Body of pancreas (tissue), 4 donors: ENCODE measurements at regions not wholly inside any gene's neighbourhood (a gene's known extent, or its start where the extent isn't known, plus 50 kb on each side); places are given as distances from the start of the nearest gene placed in this dataset.

Experiments
- ATAC-seq: fragments of 150-250 bp; one replicate; pipeline ENCODE4 v1.9.1; 2016
- DNase-seq, 4 donors: peaks; one replicate each; pipeline ENCODE4 v3.0.0-alpha.2; 2019
- H3K27ac ChIP-seq, 4 donors: fragments of 200-600 bp; sonication (generic); 1 replicate in 3 of 4; 2 replicates in 1 of 4; pipeline versions ENCODE4 v1.5.1 to v1.6.1; 2016 to 2019; ENCODE audit warnings: mild to moderate bottlenecking in 1 of 4, mixed read lengths in 1 of 4, moderate library complexity in 1 of 4
- H3K27me3 ChIP-seq, 2 donors: fragments of 200-600 bp; sonication (generic); one replicate each; pipeline ENCODE4 v1.6.0; 2016; ENCODE audit warnings: mild to moderate bottlenecking in 1 of 2
- H3K36me3 ChIP-seq, 2 donors: fragments of 200-600 bp; sonication (generic); replicated peaks in 1 of 2; 2 replicates each; pipeline ENCODE4 v1.5.1; 2016; ENCODE audit warnings: low read depth in 2 of 2; ENCODE audit not compliant: insufficient read depth in 1 of 2
- H3K4me1 ChIP-seq: fragments of 200-600 bp; sonication (generic); one replicate; pipeline ENCODE4 v1.6.0; 2016
- H3K4me3 ChIP-seq, 2 donors: fragments of 200-600 bp; sonication (generic); 1 replicate in 1 of 2; 2 replicates in 1 of 2; pipeline ENCODE4 v1.5.1; 2016 to 2019
- H3K9me3 ChIP-seq, 3 donors: fragments of 200-600 bp; sonication (generic); 1 replicate in 2 of 3; 2 replicates in 1 of 3; pipeline ENCODE4 v1.5.1; 2016
- POLR2A ChIP-seq, 3 donors: fragments of 450-650 bp; IDR thresholded peaks; one replicate each; pipeline ENCODE4 v1.6.1; 2016; ENCODE audit warnings: antibody characterized with exemption in 3 of 3, mild to moderate bottlenecking in 2 of 3
- WGBS, 2 donors: methylation state at CpG; one replicate each; pipeline ENCODE4 v1.1.5; 2017; 5-methylcytosine and 5-hydroxymethylcytosine counted together
- intact Hi-C: fragments of 100-400 bp; cut with DNase I; formaldehyde crosslinking; loops from one replicate; pipeline ENCODE4 v1.15.1; 2023
- TF ChIP-seq, protein P1 (sequence below), 7 experiments: fragments of 450-650 bp in 4 of 7; fragments of 200-600 bp in 3 of 7; sonication (generic) in 3 of 7; IDR thresholded peaks; one replicate each; pipeline ENCODE4 v1.5.1; 2016 to 2019; ENCODE audit warnings: antibody characterized with exemption in 7 of 7

GRCh38 chr15:70257047-70257446 lies 159.3 kb upstream of the TLE3 start:
- Histone ChIP-seq H3K36me3 (no peaks in the 10 kb centered on the region), H3K27ac (no peak overlapping the region), H3K4me3 (no peak overlapping the region), H3K27me3 (no peaks in the 10 kb centered on the region), H3K4me1 (peaks cover 13% of the 10 kb centered on the region), H3K9me3 (no peaks in the 10 kb centered on the region)
- intact Hi-C loops: no loop called here
- TF ChIP-seq POLR2A (IDR thresholded peaks at IDR 0.05): no peak
- TF ChIP-seq, protein P1, sequence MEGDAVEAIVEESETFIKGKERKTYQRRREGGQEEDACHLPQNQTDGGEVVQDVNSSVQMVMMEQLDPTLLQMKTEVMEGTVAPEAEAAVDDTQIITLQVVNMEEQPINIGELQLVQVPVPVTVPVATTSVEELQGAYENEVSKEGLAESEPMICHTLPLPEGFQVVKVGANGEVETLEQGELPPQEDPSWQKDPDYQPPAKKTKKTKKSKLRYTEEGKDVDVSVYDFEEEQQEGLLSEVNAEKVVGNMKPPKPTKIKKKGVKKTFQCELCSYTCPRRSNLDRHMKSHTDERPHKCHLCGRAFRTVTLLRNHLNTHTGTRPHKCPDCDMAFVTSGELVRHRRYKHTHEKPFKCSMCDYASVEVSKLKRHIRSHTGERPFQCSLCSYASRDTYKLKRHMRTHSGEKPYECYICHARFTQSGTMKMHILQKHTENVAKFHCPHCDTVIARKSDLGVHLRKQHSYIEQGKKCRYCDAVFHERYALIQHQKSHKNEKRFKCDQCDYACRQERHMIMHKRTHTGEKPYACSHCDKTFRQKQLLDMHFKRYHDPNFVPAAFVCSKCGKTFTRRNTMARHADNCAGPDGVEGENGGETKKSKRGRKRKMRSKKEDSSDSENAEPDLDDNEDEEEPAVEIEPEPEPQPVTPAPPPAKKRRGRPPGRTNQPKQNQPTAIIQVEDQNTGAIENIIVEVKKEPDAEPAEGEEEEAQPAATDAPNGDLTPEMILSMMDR (IDR thresholded peaks at IDR 0.05): no peak
- WGBS, 2 donors: 80 to 96% methylated on average over 4 of the region's 4 CpGs
- ATAC-seq: no peak
- no peak for DNase-seq

DNA sequence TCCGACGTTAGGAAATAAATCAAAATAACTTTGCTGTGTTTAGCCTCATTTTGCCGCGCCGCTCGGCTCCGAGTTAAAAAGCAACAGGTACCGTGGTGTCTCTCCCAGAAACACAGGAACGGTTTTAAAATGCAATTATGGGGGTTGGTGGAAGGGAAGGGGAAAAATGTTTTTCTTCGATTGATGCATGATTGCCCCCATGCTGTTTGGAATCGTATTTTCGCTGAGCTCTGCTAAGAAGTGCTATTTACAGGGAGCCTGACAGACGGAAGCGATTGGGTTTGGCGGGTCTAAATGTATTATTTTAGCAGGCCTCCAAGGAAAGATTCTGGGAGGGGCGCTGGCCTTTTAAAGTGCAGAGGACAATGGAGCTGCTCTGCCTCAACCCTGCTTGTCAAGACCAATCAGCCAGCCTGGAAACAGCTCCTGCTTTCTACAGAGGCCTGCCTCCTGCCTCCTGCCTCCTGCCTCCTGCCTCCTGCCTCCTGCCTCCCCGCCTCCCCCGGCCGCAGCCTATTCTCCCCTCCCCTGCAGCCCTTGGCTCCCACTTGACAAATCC lies 156.7 kb upstream of the TLE3 start:
- no peak overlapping the region for H3K4me3 ChIP-seq
- H3K36me3 ChIP-seq: no peaks in the 10 kb centered on the region
- intact Hi-C loops: no loop called here
- H3K4me1 ChIP-seq: peaks cover 12% of the 10 kb centered on the region
- no peak for DNase-seq
- TF ChIP-seq POLR2A (IDR thresholded peaks at IDR 0.05): no peak
- TF ChIP-seq, protein P1 (IDR thresholded peaks at IDR 0.05): no peak
- ATAC-seq: no peak
- H3K9me3 ChIP-seq: no peaks in the 10 kb centered on the region
- 87 to 89% methylated on average over 19 of the region's 19 CpGs for WGBS, 2 donors
- H3K27ac ChIP-seq: no peak overlapping the region
- H3K27me3 ChIP-seq: no peaks in the 10 kb centered on the region

- no peak overlapping the region for H3K4me3 ChIP-seq
- no peak overlapping the region for H3K27ac ChIP-seq
- H3K27me3 ChIP-seq: no peaks in the 10 kb centered on the region
- no peak for DNase-seq
- no peak for TF ChIP-seq POLR2A (IDR thresholded peaks at IDR 0.05)
- TF ChIP-seq, protein P1 (IDR thresholded peaks at IDR 0.05): no peak
- no peak for ATAC-seq
- H3K9me3 ChIP-seq: no peaks in the 10 kb centered on the region
- peaks cover 4% of the 10 kb centered on the region for H3K4me1 ChIP-seq
- WGBS, 2 donors: 92 to 95% methylated on average over 10 to 11 of the region's 11 CpGs
- intact Hi-C loops: no loop called here
- H3K36me3 ChIP-seq: no peaks in the 10 kb centered on the region
Measured at GRCh38 chr15:70253461-70254156, 155.9 kb upstream of the TLE3 start.

DNA sequence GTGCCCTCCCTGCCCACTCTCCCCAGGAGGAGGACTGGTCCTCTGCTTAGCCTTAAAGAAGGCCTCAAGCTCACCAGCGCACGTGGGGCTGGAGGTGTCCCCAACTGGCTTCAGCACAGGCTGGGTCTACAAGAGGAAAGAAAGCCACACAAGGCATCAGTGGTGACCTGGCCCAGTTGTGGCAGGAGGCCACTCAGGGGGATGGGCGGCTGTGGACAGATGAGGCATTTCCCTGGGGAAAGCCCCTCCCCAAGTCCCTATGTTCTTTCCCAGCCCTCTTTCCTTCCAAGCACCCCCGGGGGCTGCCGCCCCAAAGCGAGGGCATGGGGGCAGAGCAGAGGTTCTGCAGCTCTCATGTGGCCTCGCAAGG lies 155.2 kb upstream of the TLE3 start:
- WGBS, 2 donors: 91 to 92% methylated on average over 5 to 7 of the region's 7 CpGs
- DNase-seq: no peak
- intact Hi-C loops: no loop called here

More for the DNA sequence above, 155.2 kb upstream of the TLE3 start:
- no peak overlapping the region for H3K4me3 ChIP-seq
- no peak for ATAC-seq
- H3K36me3 ChIP-seq: no peaks in the 10 kb centered on the region
- no peaks in the 10 kb centered on the region for H3K4me1 ChIP-seq
- no peak overlapping the region for H3K27ac ChIP-seq
- no peak for TF ChIP-seq POLR2A (IDR thresholded peaks at IDR 0.05)
- TF ChIP-seq, protein P1 (IDR thresholded peaks at IDR 0.05): no peak
- H3K9me3 ChIP-seq: no peaks in the 10 kb centered on the region
- no peaks in the 10 kb centered on the region for H3K27me3 ChIP-seq
